GM10248 (cell line): ENCODE measurements at regions not wholly inside any gene's neighbourhood (a gene's known extent, or its start where the extent isn't known, plus 50 kb on each side); places are given as distances from the start of the nearest gene placed in this dataset.

Experiments used
- CTCF ChIA-PET: fragments of 300-600 bp; sonication (Branson Sonifier 250); formaldehyde crosslinking; extraction: SDS; loops from one replicate; lab custom pipeline; 2021; ENCODE audit warnings: antibody characterized with exemption; lab: Yijun Ruan, JAX
- POLR2A ChIA-PET: fragments of 350-650 bp; sonication (Branson Sonifier 250); formaldehyde crosslinking; extraction: SDS; loops from one replicate; lab custom pipeline; 2020; ENCODE audit warnings: antibody characterized with exemption; lab: Yijun Ruan, JAX
- DNase-seq: peaks from one replicate; pipeline ENCODE4 v3.0.0; 2012; ENCODE audit errors: extremely low spot score
- CTCF ChIP-seq: IDR thresholded peaks from 2 replicates; pipeline ENCODE4 v1.5.1; 2012; ENCODE audit warnings: mild to moderate bottlenecking, low read depth; ENCODE audit errors: extremely low read depth, missing control alignments, control extremely low read depth

GRCh38 chr6:130298258-130298657 lies 67.6 kb upstream of the TMEM200A start:
- no peak for TF ChIP-seq CTCF
- DNase-seq = no peak
- ChIA-PET CTCF (no interaction called here), POLR2A (no interaction called here)

GRCh38 chr6:130296854-130297253 lies 69.0 kb upstream of the TMEM200A start:
- CTCF ChIA-PET = interaction anchor here (1.5 kb wide), 1 partner anchor 15 kb away, joined by 8 read pairs; no protein-coding TSS in a partner anchor

GRCh38 chr6:130293800-130294199 lies 71.0 kb upstream of the SAMD3 start:
- peak; percentile 53 for DNase-seq
- POLR2A ChIA-PET = no interaction called here
- CTCF ChIA-PET = interaction anchor here (0.6 to 1.9 kb wide), 13 partner anchors 10 to 569 kb away, joined by 3 to 15 read pairs (median 3); no protein-coding TSS in a partner anchor
- peak; percentile 59 for TF ChIP-seq CTCF

More at GRCh38 chr6:130296854-130297253, 69.0 kb upstream of the TMEM200A start:
- no peak for DNase-seq
- TF ChIP-seq CTCF = no peak
- POLR2A ChIA-PET = no interaction called here

- no peak for DNase-seq
- ChIA-PET CTCF (interaction anchor here (1.3 to 1.6 kb wide), 3 partner anchors 18 to 584 kb away, joined by 4 read pairs; no protein-coding TSS in a partner anchor), POLR2A (no interaction called here)
- TF ChIP-seq CTCF = no peak
These were observed 65.3 kb upstream of the SAMD3 start for GRCh38 chr6:130288065-130288464.

GRCh38 chr6:130282234-130282995 lies 59.7 kb upstream of the SAMD3 start:
- peak; percentile 31 for DNase-seq
- peak; percentile 19 for TF ChIP-seq CTCF
- CTCF ChIA-PET = interaction anchor here (0.6 to 2.3 kb wide), 13 partner anchors 9 to 235 kb away, joined by 3 to 15 read pairs (median 5); no protein-coding TSS in a partner anchor
- POLR2A ChIA-PET = no interaction called here

GRCh38 chr6:130276507-130276906 lies 53.8 kb upstream of the SAMD3 start:
- CTCF ChIA-PET = interaction anchor here (1.1 to 1.3 kb wide), 3 partner anchors 12 to 256 kb away, joined by 3 read pairs; no protein-coding TSS in a partner anchor
- POLR2A ChIA-PET = no interaction called here
- no peak for DNase-seq
- no peak for TF ChIP-seq CTCF
